ENCODE measurements at regions not wholly inside any gene's neighbourhood (a gene's known extent, or its start where the extent isn't known, plus 50 kb on each side); places are given as distances from the start of the nearest gene placed in this dataset.

GRCh38 chr1:81590171-81590570, 210.6 kb upstream of the ADGRL2 start (continued):
- TF ChIP-seq FOSL1 (IDR thresholded peaks at IDR 0.05; ENCODE audit: insufficient read depth, low read depth, low read length): no peak

Data from H1 (cell line).